GM23338 (cell line): ENCODE measurements at regions not wholly inside any gene's neighbourhood (a gene's known extent, or its start where the extent isn't known, plus 50 kb on each side); places are given as distances from the start of the nearest gene placed in this dataset.

ENCODE experiments used
- ATAC-seq: fragments of 200-7000 bp; cut with Tn5 transposase; 3 replicates; pipeline ENCODE4 v1.9.1; 2020
- DNase-seq: peaks from one replicate; pipeline ENCODE4 v3.0.0-alpha.2; 2015; ENCODE audit warnings: low spot score
- H2AFZ ChIP-seq: fragments of 200-600 bp; sonication (generic); 2 replicates; pipeline ENCODE4 v1.8.0; 2016; ENCODE audit warnings: antibody characterized with exemption, mild to moderate bottlenecking, moderate library complexity
- H3F3A ChIP-seq: fragments of 200-600 bp; sonication (generic); replicated peaks from 2 replicates; pipeline ENCODE4 v1.8.0; 2017; ENCODE audit warnings: antibody characterized with exemption, mixed run types, low read depth
- H3K27ac ChIP-seq: fragments of 200-600 bp; sonication (generic); 2 replicates; pipeline ENCODE4 v1.6.1; 2016; ENCODE audit warnings: low read depth
- H3K27me3 ChIP-seq: fragments of 200-600 bp; sonication (generic); 2 replicates; pipeline ENCODE4 v1.8.0; 2016; ENCODE audit warnings: mild to moderate bottlenecking, mixed run types, moderate library complexity; ENCODE audit not compliant: insufficient read depth
- H3K36me3 ChIP-seq: fragments of 200-600 bp; sonication (generic); 2 replicates; pipeline ENCODE4 v1.8.0; 2016; ENCODE audit warnings: mild to moderate bottlenecking; ENCODE audit not compliant: insufficient read depth
- H3K4me1 ChIP-seq: fragments of 200-600 bp; sonication (generic); 2 replicates; pipeline ENCODE4 v1.8.0; 2016; ENCODE audit warnings: mild to moderate bottlenecking, moderate library complexity; ENCODE audit not compliant: insufficient read depth
- H3K4me2 ChIP-seq: fragments of 200-600 bp; sonication (generic); 2 replicates; pipeline ENCODE4 v1.7.1; 2017; ENCODE audit warnings: mixed run types
- H3K4me3 ChIP-seq: fragments of 200-600 bp; sonication (generic); 2 replicates; pipeline ENCODE4 v1.6.1; 2016; ENCODE audit warnings: mixed run types
- H3K79me2 ChIP-seq: fragments of 200-600 bp; sonication (generic); replicated peaks from 2 replicates; pipeline ENCODE4 v1.8.0; 2017; ENCODE audit warnings: mild to moderate bottlenecking; ENCODE audit not compliant: insufficient read depth
- H3K9me2 ChIP-seq: fragments of 200-600 bp; sonication (generic); 2 replicates; pipeline ENCODE4 v1.8.0; 2017; ENCODE audit not compliant: insufficient read depth
- H4K20me1 ChIP-seq: fragments of 200-600 bp; sonication (generic); replicated peaks from 2 replicates; pipeline ENCODE4 v1.8.0; 2017; ENCODE audit warnings: mild to moderate bottlenecking; ENCODE audit not compliant: insufficient read depth
- H3K27ac Mint-ChIP-seq: 2 replicates; pipeline ENCODE4 v1.8.0; 2020; ENCODE audit warnings: inconsistent platforms, mild to moderate bottlenecking, moderate library complexity, mixed read lengths
- H3K27me3 Mint-ChIP-seq: 3 replicates; pipeline ENCODE4 v1.8.0; 2022; ENCODE audit warnings: low read depth, mild to moderate bottlenecking, moderate library complexity, mixed read lengths, inconsistent platforms; ENCODE audit not compliant: insufficient read depth, poor library complexity
- H3K36me3 Mint-ChIP-seq: 3 replicates; pipeline ENCODE4 v1.8.0; 2021; ENCODE audit warnings: low read depth, mild to moderate bottlenecking, inconsistent platforms, moderate library complexity, mixed read lengths
- H3K4me1 Mint-ChIP-seq: 3 replicates; pipeline ENCODE4 v1.8.0; 2020; ENCODE audit warnings: mild to moderate bottlenecking, inconsistent platforms, mixed read lengths
- H3K4me3 Mint-ChIP-seq: 3 replicates; pipeline ENCODE4 v1.8.0; 2021; ENCODE audit warnings: moderate library complexity, mild to moderate bottlenecking, inconsistent platforms, mixed read lengths
- H3K9me3 Mint-ChIP-seq: 3 replicates; pipeline ENCODE4 v1.8.0; 2020; ENCODE audit warnings: moderate library complexity, mild to moderate bottlenecking, inconsistent platforms, mixed read lengths
- CREB1 ChIP-seq: fragments of 250-450 bp; sonication (Bioruptor Pico); IDR thresholded peaks from 2 replicates; pipeline ENCODE4 v1.5.0; 2020; ENCODE audit warnings: low read depth, mild to moderate bottlenecking, moderate library complexity
- EZH2 ChIP-seq: fragments of 200-600 bp; sonication (generic); IDR thresholded peaks from one replicate; pipeline ENCODE4 v1.8.0; 2017; ENCODE audit warnings: antibody characterized with exemption, mild to moderate bottlenecking, low read depth; ENCODE audit not compliant: unreplicated experiment
- EZH2phosphoT487 ChIP-seq: fragments of 200-600 bp; sonication (generic); IDR thresholded peaks from one replicate; pipeline ENCODE4 v1.8.1; 2018; ENCODE audit warnings: antibody characterized with exemption; ENCODE audit not compliant: unreplicated experiment
- JUNB ChIP-seq: IDR thresholded peaks from one replicate; pipeline ENCODE4 v1.6.1; 2016; ENCODE audit warnings: antibody characterized with exemption; ENCODE audit not compliant: unreplicated experiment
- NANOG ChIP-seq: IDR thresholded peaks from 2 replicates; pipeline ENCODE4 v1.6.1; 2016; ENCODE audit warnings: antibody characterized with exemption, borderline replicate concordance
- STAT1 ChIP-seq: IDR thresholded peaks from one replicate; pipeline ENCODE4 v1.6.1; 2016; ENCODE audit warnings: antibody characterized with exemption; ENCODE audit not compliant: unreplicated experiment
- ZNF114 ChIP-seq: fragments of 250-450 bp; sonication (Bioruptor Pico); IDR thresholded peaks from 2 replicates; pipeline ENCODE4 v1.5.0; 2020; ENCODE audit warnings: mild to moderate bottlenecking, moderate library complexity
- ZNF331 ChIP-seq: fragments of 250-450 bp; sonication (Bioruptor Pico); IDR thresholded peaks from 2 replicates; pipeline ENCODE4 v1.5.0; 2020; ENCODE audit warnings: low read depth, mild to moderate bottlenecking, moderate library complexity
- TF ChIP-seq, protein P1 (sequence below): IDR thresholded peaks from 2 replicates; pipeline ENCODE4 v1.6.1; 2016; ENCODE audit warnings: antibody characterized with exemption
- TF ChIP-seq, protein P2 (sequence below), 2 experiments: fragments of 200-600 bp in 1 of 2; sonication (generic) in 1 of 2; conservative IDR thresholded peaks; 2 replicates each; pipeline versions ENCODE4 v1.5.1 to v1.6.1; 2016 to 2017; ENCODE audit warnings: antibody characterized with exemption in 2 of 2, low read depth in 2 of 2, mild to moderate bottlenecking in 2 of 2, moderate library complexity in 1 of 2
- TF ChIP-seq, protein P3 (sequence below): fragments of 250-450 bp; sonication (Bioruptor Pico); IDR thresholded peaks from 2 replicates; pipeline ENCODE4 v1.5.0; 2020; ENCODE audit warnings: mild to moderate bottlenecking, moderate library complexity

DNA sequence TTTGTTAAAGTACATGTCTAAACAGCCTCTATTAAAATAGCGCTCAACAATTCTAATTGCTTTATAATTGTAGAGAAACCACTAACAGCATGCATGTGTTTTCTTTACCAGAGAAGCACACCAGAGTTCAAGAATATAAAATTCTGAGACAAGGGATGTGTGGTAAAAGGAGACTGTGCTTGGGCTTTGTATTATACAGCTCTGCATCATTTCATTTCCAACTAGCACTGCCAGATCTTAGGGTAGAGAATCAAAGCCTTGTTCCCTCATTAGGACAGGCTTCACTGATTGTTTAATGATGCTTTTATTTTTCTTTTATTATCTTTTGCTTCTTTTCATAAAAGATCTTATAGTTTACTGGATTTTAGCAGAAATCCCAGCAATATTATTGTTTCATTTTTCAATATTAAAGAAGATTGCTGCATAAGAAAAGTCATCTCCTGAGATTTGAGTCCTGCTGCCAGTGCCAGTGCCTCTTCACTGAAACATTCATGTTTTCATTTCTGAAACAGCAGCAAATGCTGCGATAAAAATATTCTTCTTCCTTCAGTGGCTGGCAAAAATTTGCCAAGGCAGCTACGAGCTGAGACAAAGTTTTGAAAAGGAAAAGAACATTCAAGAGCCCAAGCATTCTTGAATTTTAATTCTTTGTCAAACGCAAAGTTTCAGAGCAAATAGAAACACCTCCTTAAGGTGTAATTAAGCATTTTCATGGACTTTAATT is 491.0 kb upstream of the PIK3R1 start:
- Histone ChIP-seq H3K27me3 (no peaks in the 10 kb centered on the region), H2AFZ (no peak overlapping the region), H3K36me3 (no peaks in the 10 kb centered on the region), H3K9me2 (no peaks in the 10 kb centered on the region), H4K20me1 (no peaks in the 10 kb centered on the region), H3K79me2 (no peaks in the 10 kb centered on the region), H3F3A (no peaks in the 10 kb centered on the region), H3K4me1 (no peaks in the 10 kb centered on the region), H3K4me2 (no peak overlapping the region), H3K4me3 (no peak overlapping the region), H3K27ac (no peak overlapping the region)
- no peak for DNase-seq
- no peak for ATAC-seq
- no peaks in the 10 kb centered on the region for H3K9me3 Mint-ChIP-seq
- TF ChIP-seq ZNF331 (CRISPR knock-in tag) (no peak), STAT1 (no peak), ZNF114 (no peak), NANOG (no peak), EZH2 (no peak), CREB1 (CRISPR knock-in tag) (no peak), EZH2phosphoT487 (no peak), JUNB (no peak)
- TF ChIP-seq, protein P1, sequence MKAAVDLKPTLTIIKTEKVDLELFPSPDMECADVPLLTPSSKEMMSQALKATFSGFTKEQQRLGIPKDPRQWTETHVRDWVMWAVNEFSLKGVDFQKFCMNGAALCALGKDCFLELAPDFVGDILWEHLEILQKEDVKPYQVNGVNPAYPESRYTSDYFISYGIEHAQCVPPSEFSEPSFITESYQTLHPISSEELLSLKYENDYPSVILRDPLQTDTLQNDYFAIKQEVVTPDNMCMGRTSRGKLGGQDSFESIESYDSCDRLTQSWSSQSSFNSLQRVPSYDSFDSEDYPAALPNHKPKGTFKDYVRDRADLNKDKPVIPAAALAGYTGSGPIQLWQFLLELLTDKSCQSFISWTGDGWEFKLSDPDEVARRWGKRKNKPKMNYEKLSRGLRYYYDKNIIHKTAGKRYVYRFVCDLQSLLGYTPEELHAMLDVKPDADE, result no peak
- TF ChIP-seq, protein P2, sequence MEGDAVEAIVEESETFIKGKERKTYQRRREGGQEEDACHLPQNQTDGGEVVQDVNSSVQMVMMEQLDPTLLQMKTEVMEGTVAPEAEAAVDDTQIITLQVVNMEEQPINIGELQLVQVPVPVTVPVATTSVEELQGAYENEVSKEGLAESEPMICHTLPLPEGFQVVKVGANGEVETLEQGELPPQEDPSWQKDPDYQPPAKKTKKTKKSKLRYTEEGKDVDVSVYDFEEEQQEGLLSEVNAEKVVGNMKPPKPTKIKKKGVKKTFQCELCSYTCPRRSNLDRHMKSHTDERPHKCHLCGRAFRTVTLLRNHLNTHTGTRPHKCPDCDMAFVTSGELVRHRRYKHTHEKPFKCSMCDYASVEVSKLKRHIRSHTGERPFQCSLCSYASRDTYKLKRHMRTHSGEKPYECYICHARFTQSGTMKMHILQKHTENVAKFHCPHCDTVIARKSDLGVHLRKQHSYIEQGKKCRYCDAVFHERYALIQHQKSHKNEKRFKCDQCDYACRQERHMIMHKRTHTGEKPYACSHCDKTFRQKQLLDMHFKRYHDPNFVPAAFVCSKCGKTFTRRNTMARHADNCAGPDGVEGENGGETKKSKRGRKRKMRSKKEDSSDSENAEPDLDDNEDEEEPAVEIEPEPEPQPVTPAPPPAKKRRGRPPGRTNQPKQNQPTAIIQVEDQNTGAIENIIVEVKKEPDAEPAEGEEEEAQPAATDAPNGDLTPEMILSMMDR (conservative IDR thresholded peaks at IDR 0.05; ENCODE audit: low read depth in 2 of 2), result no peak
- H3K27me3 Mint-ChIP-seq, result no peaks in the 10 kb centered on the region
- no peaks in the 10 kb centered on the region for H3K4me1 Mint-ChIP-seq
- no peaks in the 10 kb centered on the region for H3K36me3 Mint-ChIP-seq
- no peak overlapping the region for H3K27ac Mint-ChIP-seq
- no peak overlapping the region for H3K4me3 Mint-ChIP-seq

- Histone ChIP-seq H3K27ac (no peak overlapping the region), H3K4me2 (no peak overlapping the region), H4K20me1 (no peaks in the 10 kb centered on the region), H3K36me3 (no peaks in the 10 kb centered on the region), H3K4me3 (no peak overlapping the region), H3K9me2 (no peaks in the 10 kb centered on the region), H3K79me2 (no peaks in the 10 kb centered on the region), H3F3A (no peaks in the 10 kb centered on the region), H3K27me3 (no peaks in the 10 kb centered on the region), H3K4me1 (no peaks in the 10 kb centered on the region), H2AFZ (no peak overlapping the region)
- H3K27ac Mint-ChIP-seq, result no peak overlapping the region
- ATAC-seq, result no peak
- no peaks in the 10 kb centered on the region for H3K36me3 Mint-ChIP-seq
- no peaks in the 10 kb centered on the region for H3K9me3 Mint-ChIP-seq
- H3K4me3 Mint-ChIP-seq, result no peak overlapping the region
- H3K4me1 Mint-ChIP-seq, result no peaks in the 10 kb centered on the region
- no peaks in the 10 kb centered on the region for H3K27me3 Mint-ChIP-seq
- no peak for DNase-seq
- TF ChIP-seq, protein P3, sequence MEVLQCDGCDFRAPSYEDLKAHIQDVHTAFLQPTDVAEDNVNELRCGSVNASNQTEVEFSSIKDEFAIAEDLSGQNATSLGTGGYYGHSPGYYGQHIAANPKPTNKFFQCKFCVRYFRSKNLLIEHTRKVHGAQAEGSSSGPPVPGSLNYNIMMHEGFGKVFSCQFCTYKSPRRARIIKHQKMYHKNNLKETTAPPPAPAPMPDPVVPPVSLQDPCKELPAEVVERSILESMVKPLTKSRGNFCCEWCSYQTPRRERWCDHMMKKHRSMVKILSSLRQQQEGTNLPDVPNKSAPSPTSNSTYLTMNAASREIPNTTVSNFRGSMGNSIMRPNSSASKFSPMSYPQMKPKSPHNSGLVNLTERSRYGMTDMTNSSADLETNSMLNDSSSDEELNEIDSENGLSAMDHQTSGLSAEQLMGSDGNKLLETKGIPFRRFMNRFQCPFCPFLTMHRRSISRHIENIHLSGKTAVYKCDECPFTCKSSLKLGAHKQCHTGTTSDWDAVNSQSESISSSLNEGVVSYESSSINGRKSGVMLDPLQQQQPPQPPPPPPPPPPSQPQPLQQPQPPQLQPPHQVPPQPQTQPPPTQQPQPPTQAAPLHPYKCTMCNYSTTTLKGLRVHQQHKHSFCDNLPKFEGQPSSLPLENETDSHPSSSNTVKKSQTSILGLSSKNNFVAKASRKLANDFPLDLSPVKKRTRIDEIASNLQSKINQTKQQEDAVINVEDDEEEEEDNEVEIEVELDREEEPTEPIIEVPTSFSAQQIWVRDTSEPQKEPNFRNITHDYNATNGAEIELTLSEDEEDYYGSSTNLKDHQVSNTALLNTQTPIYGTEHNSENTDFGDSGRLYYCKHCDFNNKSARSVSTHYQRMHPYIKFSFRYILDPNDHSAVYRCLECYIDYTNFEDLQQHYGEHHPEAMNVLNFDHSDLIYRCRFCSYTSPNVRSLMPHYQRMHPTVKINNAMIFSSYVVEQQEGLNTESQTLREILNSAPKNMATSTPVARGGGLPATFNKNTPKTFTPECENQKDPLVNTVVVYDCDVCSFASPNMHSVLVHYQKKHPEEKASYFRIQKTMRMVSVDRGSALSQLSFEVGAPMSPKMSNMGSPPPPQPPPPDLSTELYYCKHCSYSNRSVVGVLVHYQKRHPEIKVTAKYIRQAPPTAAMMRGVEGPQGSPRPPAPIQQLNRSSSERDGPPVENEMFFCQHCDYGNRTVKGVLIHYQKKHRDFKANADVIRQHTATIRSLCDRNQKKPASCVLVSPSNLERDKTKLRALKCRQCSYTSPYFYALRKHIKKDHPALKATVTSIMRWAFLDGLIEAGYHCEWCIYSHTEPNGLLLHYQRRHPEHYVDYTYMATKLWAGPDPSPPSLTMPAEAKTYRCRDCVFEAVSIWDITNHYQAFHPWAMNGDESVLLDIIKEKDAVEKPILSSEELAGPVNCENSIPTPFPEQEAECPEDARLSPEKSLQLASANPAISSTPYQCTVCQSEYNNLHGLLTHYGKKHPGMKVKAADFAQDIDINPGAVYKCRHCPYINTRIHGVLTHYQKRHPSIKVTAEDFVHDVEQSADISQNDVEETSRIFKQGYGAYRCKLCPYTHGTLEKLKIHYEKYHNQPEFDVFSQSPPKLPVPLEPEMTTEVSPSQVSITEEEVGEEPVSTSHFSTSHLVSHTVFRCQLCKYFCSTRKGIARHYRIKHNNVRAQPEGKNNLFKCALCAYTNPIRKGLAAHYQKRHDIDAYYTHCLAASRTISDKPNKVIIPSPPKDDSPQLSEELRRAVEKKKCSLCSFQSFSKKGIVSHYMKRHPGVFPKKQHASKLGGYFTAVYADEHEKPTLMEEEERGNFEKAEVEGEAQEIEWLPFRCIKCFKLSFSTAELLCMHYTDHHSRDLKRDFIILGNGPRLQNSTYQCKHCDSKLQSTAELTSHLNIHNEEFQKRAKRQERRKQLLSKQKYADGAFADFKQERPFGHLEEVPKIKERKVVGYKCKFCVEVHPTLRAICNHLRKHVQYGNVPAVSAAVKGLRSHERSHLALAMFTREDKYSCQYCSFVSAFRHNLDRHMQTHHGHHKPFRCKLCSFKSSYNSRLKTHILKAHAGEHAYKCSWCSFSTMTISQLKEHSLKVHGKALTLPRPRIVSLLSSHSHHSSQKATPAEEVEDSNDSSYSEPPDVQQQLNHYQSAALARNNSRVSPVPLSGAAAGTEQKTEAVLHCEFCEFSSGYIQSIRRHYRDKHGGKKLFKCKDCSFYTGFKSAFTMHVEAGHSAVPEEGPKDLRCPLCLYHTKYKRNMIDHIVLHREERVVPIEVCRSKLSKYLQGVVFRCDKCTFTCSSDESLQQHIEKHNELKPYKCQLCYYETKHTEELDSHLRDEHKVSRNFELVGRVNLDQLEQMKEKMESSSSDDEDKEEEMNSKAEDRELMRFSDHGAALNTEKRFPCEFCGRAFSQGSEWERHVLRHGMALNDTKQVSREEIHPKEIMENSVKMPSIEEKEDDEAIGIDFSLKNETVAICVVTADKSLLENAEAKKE (CRISPR knock-in tag), result no peak
- TF ChIP-seq NANOG (no peak), EZH2 (no peak), CREB1 (CRISPR knock-in tag) (no peak)
- TF ChIP-seq, protein P1, result no peak
Measured at GRCh38 chr5:67723873-67724272, 491.7 kb upstream of the PIK3R1 start.
